ENCODE measurements at regions not wholly inside any gene's neighbourhood (a gene's known extent, or its start where the extent isn't known, plus 50 kb on each side); places are given as distances from the start of the nearest gene placed in this dataset.

GRCh38 chr3:22859618-22860017 is 343.5 kb upstream of the UBE2E2 start:
- Histone ChIP-seq H2BK15ac (ENCODE audit: low read length) (no peak overlapping the region), H2BK5ac (ENCODE audit: low read depth, low read length) (no peak overlapping the region), H2BK120ac (replicated peaks; ENCODE audit: low read depth, low read length) (no peak overlapping the region), H3K9me3 (ENCODE audit: insufficient read depth in 2 of 2, low read depth in 1 of 2, low read length in 1 of 2) (no peaks in the 10 kb centered on the region), H3K23me2 (ENCODE audit: low read depth, low read length) (no peaks in the 10 kb centered on the region), H4K91ac (replicated peaks; ENCODE audit: insufficient read length, low read length) (no peak overlapping the region), H4K5ac (ENCODE audit: insufficient read length, low read depth, low read length) (no peak overlapping the region), H3K23ac (ENCODE audit: insufficient read length) (no peak overlapping the region), H2BK12ac (ENCODE audit: low read depth, low read length) (no peak overlapping the region), H3K27me3 (replicated peaks in 1 of 4; ENCODE audit: control insufficient read depth in 3 of 4, extremely low read depth in 1 of 4, insufficient read depth in 3 of 4, low read length in 3 of 4) (no peaks in the 10 kb centered on the region), H3K79me1 (ENCODE audit: low read depth, low read length) (no peaks in the 10 kb centered on the region), H3K4me2 (ENCODE audit: insufficient read depth in 1 of 2, low read depth in 2 of 2, low read length in 2 of 2) (no peak overlapping the region), H3K56ac (replicated peaks; ENCODE audit: insufficient read length, low read depth, low read length) (no peak overlapping the region), H3K4ac (replicated peaks; ENCODE audit: insufficient read length, low read depth, low read length) (no peak overlapping the region), H3K36me3 (ENCODE audit: control insufficient read depth in 2 of 4, insufficient read depth in 4 of 4, low read length in 3 of 4) (no peaks in the 10 kb centered on the region), H4K8ac (ENCODE audit: extremely low read depth, insufficient read depth, low read length) (no peak overlapping the region), H3K4me3 (ENCODE audit: extremely low read depth in 1 of 4, insufficient read depth in 2 of 4, low read depth in 3 of 4, low read length in 4 of 4) (no peak overlapping the region), H3K14ac (ENCODE audit: insufficient read length) (no peak overlapping the region), H2AK5ac (ENCODE audit: low read depth, low read length) (no peak overlapping the region), H3K27ac (ENCODE audit: low read depth, low read length) (no peak overlapping the region), H3K9ac (replicated peaks in 1 of 4; ENCODE audit: extremely low read depth in 1 of 4, low read depth in 3 of 4, low read length in 3 of 4) (no peak overlapping the region), H2AFZ (ENCODE audit: low read length) (no peak overlapping the region), H3K79me2 (ENCODE audit: control insufficient read depth in 1 of 2, insufficient read depth in 2 of 2, low read length in 2 of 2) (no peaks in the 10 kb centered on the region), H3K4me1 (replicated peaks in 1 of 4; ENCODE audit: control insufficient read depth in 3 of 4, insufficient read depth in 4 of 4, low read length in 3 of 4) (no peaks in the 10 kb centered on the region), H3K18ac (ENCODE audit: extremely low read depth, low read length) (no peak overlapping the region), H4K20me1 (replicated peaks in 1 of 2; ENCODE audit: control insufficient read depth in 1 of 2, insufficient read depth in 2 of 2, low read length in 2 of 2) (no peaks in the 10 kb centered on the region), H2BK20ac (ENCODE audit: low read length) (no peak overlapping the region)
- ChIA-PET POLR2A (ENCODE audit: partially characterized antibody) (no interaction called here), CTCF (ENCODE audit: partially characterized antibody) (interaction anchor here (1.2 to 1.7 kb wide), 2 partner anchors 11 to 63 kb away, joined by 4 to 6 read pairs; no protein-coding TSS in a partner anchor)
- DNase-seq (ENCODE audit: low read depth in 1 of 2, low spot score in 2 of 2) (no peak), FAIRE-seq (no peak)
- no peak for TF ChIP-seq SAP30 (IDR thresholded peaks at IDR 0.05; ENCODE audit: insufficient read depth, insufficient replicate concordance, low read length)
- TF ChIP-seq, protein P1, sequence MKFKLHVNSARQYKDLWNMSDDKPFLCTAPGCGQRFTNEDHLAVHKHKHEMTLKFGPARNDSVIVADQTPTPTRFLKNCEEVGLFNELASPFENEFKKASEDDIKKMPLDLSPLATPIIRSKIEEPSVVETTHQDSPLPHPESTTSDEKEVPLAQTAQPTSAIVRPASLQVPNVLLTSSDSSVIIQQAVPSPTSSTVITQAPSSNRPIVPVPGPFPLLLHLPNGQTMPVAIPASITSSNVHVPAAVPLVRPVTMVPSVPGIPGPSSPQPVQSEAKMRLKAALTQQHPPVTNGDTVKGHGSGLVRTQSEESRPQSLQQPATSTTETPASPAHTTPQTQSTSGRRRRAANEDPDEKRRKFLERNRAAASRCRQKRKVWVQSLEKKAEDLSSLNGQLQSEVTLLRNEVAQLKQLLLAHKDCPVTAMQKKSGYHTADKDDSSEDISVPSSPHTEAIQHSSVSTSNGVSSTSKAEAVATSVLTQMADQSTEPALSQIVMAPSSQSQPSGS (IDR thresholded peaks at IDR 0.05; ENCODE audit: low read length) = no peak
- no peak for TF ChIP-seq RAD21 (IDR thresholded peaks at IDR 0.05 in 1 of 2, conservative IDR thresholded peaks at IDR 0.05 in 1 of 2; ENCODE audit: low read depth in 2 of 2, low read length in 2 of 2)
- no peak for TF ChIP-seq RNF2 (IDR thresholded peaks at IDR 0.05; ENCODE audit: borderline replicate concordance, low read depth, low read length, missing control alignments, poor library complexity, severe bottlenecking)
- TF ChIP-seq CBX5 (IDR thresholded peaks at IDR 0.05; ENCODE audit: low read depth, low read length) = no peak
- TF ChIP-seq POU5F1 (IDR thresholded peaks at IDR 0.05; ENCODE audit: low read depth, low read length) = no peak
- no peak for TF ChIP-seq MAFK (IDR thresholded peaks at IDR 0.05; ENCODE audit: low read depth, low read length)
- TF ChIP-seq E2F6 (IDR thresholded peaks at IDR 0.05) = no peak
- TF ChIP-seq USF2 (IDR thresholded peaks at IDR 0.05; ENCODE audit: low read length) = no peak
- no peak for TF ChIP-seq TCF12 (IDR thresholded peaks at IDR 0.05; ENCODE audit: low read depth, low read length)
- no peak for TF ChIP-seq FOSL1 (IDR thresholded peaks at IDR 0.05; ENCODE audit: insufficient read depth, low read depth, low read length)

Data from H1 (cell line).